ENCODE measurements at regions not wholly inside any gene's neighbourhood (a gene's known extent, or its start where the extent isn't known, plus 50 kb on each side); places are given as distances from the start of the nearest gene placed in this dataset.

DNA sequence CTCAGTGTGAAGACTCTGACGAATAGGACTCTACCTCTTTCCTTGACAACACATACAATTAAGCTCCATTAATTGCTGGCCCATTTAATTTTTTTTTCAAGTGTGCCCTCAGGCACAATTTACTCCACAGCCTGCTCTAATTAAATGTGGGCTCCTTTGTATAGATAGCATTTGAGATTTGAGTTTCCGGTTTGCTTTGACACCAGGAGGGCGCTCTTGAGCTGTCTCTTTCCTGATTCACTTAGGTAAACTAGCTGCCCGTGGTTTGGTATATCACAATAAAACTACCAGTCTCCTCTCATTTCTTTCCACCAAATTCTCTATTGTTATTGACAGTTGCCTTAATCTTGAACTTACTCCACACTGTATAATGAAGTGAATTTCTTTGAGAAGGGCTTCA lies 666.0 kb downstream of the DSC3 start:
- Histone ChIP-seq H3K23me2 (ENCODE audit: low read depth, low read length) (no peaks in the 10 kb centered on the region; the same call in 1 of the 2 replicates), H2BK12ac (ENCODE audit: low read depth, low read length) (no peak overlapping the region), H3K9me3 (ENCODE audit: insufficient read depth in 2 of 2, low read depth in 1 of 2, low read length in 1 of 2) (no peaks in the 10 kb centered on the region; a peak in 1 of 4 replicates), H3K9ac (replicated peaks in 1 of 4; ENCODE audit: extremely low read depth in 1 of 4, low read depth in 3 of 4, low read length in 3 of 4) (no peak overlapping the region), H3K23ac (ENCODE audit: insufficient read length) (no peak overlapping the region), H3K27me3 (replicated peaks in 1 of 4; ENCODE audit: control insufficient read depth in 3 of 4, extremely low read depth in 1 of 4, insufficient read depth in 3 of 4, low read length in 3 of 4) (no peaks in the 10 kb centered on the region), H4K91ac (replicated peaks; ENCODE audit: insufficient read length, low read length) (no peak overlapping the region), H3K4ac (replicated peaks; ENCODE audit: insufficient read length, low read depth, low read length) (no peak overlapping the region), H2AK5ac (ENCODE audit: low read depth, low read length) (no peak overlapping the region), H3K4me2 (ENCODE audit: insufficient read depth in 1 of 2, low read depth in 2 of 2, low read length in 2 of 2) (no peak overlapping the region), H3K79me1 (ENCODE audit: low read depth, low read length) (no peaks in the 10 kb centered on the region), H3K27ac (ENCODE audit: low read depth, low read length) (no peak overlapping the region), H4K5ac (ENCODE audit: insufficient read length, low read depth, low read length) (no peak overlapping the region), H3K4me1 (replicated peaks in 1 of 4; ENCODE audit: control insufficient read depth in 3 of 4, insufficient read depth in 4 of 4, low read length in 3 of 4) (peaks cover 0 to 2% (median 0%) of the 10 kb centered on the region in 4 experiments; a peak in 1 of 7 replicates), H4K20me1 (replicated peaks in 1 of 2; ENCODE audit: control insufficient read depth in 1 of 2, insufficient read depth in 2 of 2, low read length in 2 of 2) (no peaks in the 10 kb centered on the region), H3K56ac (replicated peaks; ENCODE audit: insufficient read length, low read depth, low read length) (no peak overlapping the region), H2BK120ac (replicated peaks; ENCODE audit: low read depth, low read length) (no peak overlapping the region), H2BK20ac (ENCODE audit: low read length) (no peak overlapping the region), H3K4me3 (ENCODE audit: extremely low read depth in 1 of 4, insufficient read depth in 2 of 4, low read depth in 3 of 4, low read length in 4 of 4) (no peak overlapping the region), H3K79me2 (ENCODE audit: control insufficient read depth in 1 of 2, insufficient read depth in 2 of 2, low read length in 2 of 2) (no peaks in the 10 kb centered on the region), H3K14ac (ENCODE audit: insufficient read length) (no peak overlapping the region), H4K8ac (ENCODE audit: extremely low read depth, insufficient read depth, low read length) (no peak overlapping the region), H2BK15ac (ENCODE audit: low read length) (no peak overlapping the region), H3K18ac (ENCODE audit: extremely low read depth, low read length) (no peak overlapping the region), H3K36me3 (ENCODE audit: control insufficient read depth in 2 of 4, insufficient read depth in 4 of 4, low read length in 3 of 4) (no peaks in the 10 kb centered on the region), H2BK5ac (ENCODE audit: low read depth, low read length) (no peak overlapping the region), H2AFZ (ENCODE audit: low read length) (no peak overlapping the region)
- ChIA-PET POLR2A (ENCODE audit: partially characterized antibody) (no interaction called here), CTCF (ENCODE audit: partially characterized antibody) (interaction anchor here (0.5 to 1.9 kb wide), 23 partner anchors 8 to 549 kb away, joined by 3 to 11 read pairs (median 4); no protein-coding TSS in a partner anchor)
- WGBS, 2 experiments (ENCODE audit: extremely low coverage in 1 of 2, insufficient coverage in 1 of 2, insufficient read length in 1 of 2, insufficient replicate concordance in 2 of 2, low coverage in 1 of 2, low lambda C conversion rate in 2 of 2, missing lambda C conversion rate in 1 of 2), result 25% methylated on average over 4 of the region's 4 CpGs; no CpG with 5 or more reads in 1 of the 2 experiments
- DNase-seq (ENCODE audit: low read depth in 1 of 2, low spot score in 2 of 2), result no peak
- FAIRE-seq, result peak; percentile 75
- TF ChIP-seq, protein P1, sequence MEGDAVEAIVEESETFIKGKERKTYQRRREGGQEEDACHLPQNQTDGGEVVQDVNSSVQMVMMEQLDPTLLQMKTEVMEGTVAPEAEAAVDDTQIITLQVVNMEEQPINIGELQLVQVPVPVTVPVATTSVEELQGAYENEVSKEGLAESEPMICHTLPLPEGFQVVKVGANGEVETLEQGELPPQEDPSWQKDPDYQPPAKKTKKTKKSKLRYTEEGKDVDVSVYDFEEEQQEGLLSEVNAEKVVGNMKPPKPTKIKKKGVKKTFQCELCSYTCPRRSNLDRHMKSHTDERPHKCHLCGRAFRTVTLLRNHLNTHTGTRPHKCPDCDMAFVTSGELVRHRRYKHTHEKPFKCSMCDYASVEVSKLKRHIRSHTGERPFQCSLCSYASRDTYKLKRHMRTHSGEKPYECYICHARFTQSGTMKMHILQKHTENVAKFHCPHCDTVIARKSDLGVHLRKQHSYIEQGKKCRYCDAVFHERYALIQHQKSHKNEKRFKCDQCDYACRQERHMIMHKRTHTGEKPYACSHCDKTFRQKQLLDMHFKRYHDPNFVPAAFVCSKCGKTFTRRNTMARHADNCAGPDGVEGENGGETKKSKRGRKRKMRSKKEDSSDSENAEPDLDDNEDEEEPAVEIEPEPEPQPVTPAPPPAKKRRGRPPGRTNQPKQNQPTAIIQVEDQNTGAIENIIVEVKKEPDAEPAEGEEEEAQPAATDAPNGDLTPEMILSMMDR (IDR thresholded peaks at IDR 0.05; ENCODE audit: control extremely low read depth in 1 of 3, insufficient read depth in 1 of 3, low read depth in 1 of 3, low read length in 3 of 3), result peak in 2 of 3 experiments; percentile 59 to 68; a peak in 3 of 4 replicates
- TF ChIP-seq CBX5 (IDR thresholded peaks at IDR 0.05; ENCODE audit: low read depth, low read length) (no peak), RAD21 (IDR thresholded peaks at IDR 0.05 in 1 of 2, conservative IDR thresholded peaks at IDR 0.05 in 1 of 2; ENCODE audit: low read depth in 2 of 2, low read length in 2 of 2) (peak; percentile 80 to 81)
